ENCODE measurements at regions not wholly inside any gene's neighbourhood (a gene's known extent, or its start where the extent isn't known, plus 50 kb on each side); places are given as distances from the start of the nearest gene placed in this dataset.

- Mint-ChIP-seq H3K27me3 (ENCODE audit: unreplicated experiment) (no peaks in the 10 kb centered on the region), H3K27ac (ENCODE audit: unreplicated experiment) (no peak overlapping the region), H3K36me3 (ENCODE audit: low read depth, unreplicated experiment) (no peaks in the 10 kb centered on the region), H3K4me3 (ENCODE audit: unreplicated experiment) (no peak overlapping the region), H3K9me3 (ENCODE audit: unreplicated experiment) (no peaks in the 10 kb centered on the region), H3K4me1 (ENCODE audit: unreplicated experiment) (no peaks in the 10 kb centered on the region)
- TF ChIP-seq CTCF (IDR thresholded peaks at IDR 0.05; ENCODE audit: unreplicated experiment), result no peak
- no peak for DNase-seq (ENCODE audit: low spot score)
Measured at GRCh38 chr7:121562259-121562658, 166.2 kb upstream of the FAM3C start.

- H3K4me3 Mint-ChIP-seq (ENCODE audit: unreplicated experiment), result no peak overlapping the region
- H3K9me3 Mint-ChIP-seq (ENCODE audit: unreplicated experiment), result no peaks in the 10 kb centered on the region
- H3K4me1 Mint-ChIP-seq (ENCODE audit: unreplicated experiment), result no peaks in the 10 kb centered on the region
- H3K27me3 Mint-ChIP-seq (ENCODE audit: unreplicated experiment), result no peaks in the 10 kb centered on the region
- H3K36me3 Mint-ChIP-seq (ENCODE audit: low read depth, unreplicated experiment), result no peaks in the 10 kb centered on the region
- no peak for TF ChIP-seq CTCF (IDR thresholded peaks at IDR 0.05; ENCODE audit: unreplicated experiment)
- H3K27ac Mint-ChIP-seq (ENCODE audit: unreplicated experiment), result no peak overlapping the region
- no peak for DNase-seq (ENCODE audit: low spot score)
Measured at GRCh38 chr7:121561717-121562116, 165.6 kb upstream of the FAM3C start.

- no peak for TF ChIP-seq CTCF (IDR thresholded peaks at IDR 0.05; ENCODE audit: unreplicated experiment)
- no peak for DNase-seq (ENCODE audit: low spot score)
- no peaks in the 10 kb centered on the region for H3K9me3 Mint-ChIP-seq (ENCODE audit: unreplicated experiment)
- no peaks in the 10 kb centered on the region for H3K36me3 Mint-ChIP-seq (ENCODE audit: low read depth, unreplicated experiment)
- no peak overlapping the region for H3K4me3 Mint-ChIP-seq (ENCODE audit: unreplicated experiment)
- no peak overlapping the region for H3K27ac Mint-ChIP-seq (ENCODE audit: unreplicated experiment)
- H3K4me1 Mint-ChIP-seq (ENCODE audit: unreplicated experiment), result no peaks in the 10 kb centered on the region
- no peaks in the 10 kb centered on the region for H3K27me3 Mint-ChIP-seq (ENCODE audit: unreplicated experiment)
Measured at GRCh38 chr7:121560267-121560990, 164.3 kb upstream of the FAM3C start.

GRCh38 chr7:121558288-121558687, 162.2 kb upstream of the FAM3C start:
- TF ChIP-seq CTCF (IDR thresholded peaks at IDR 0.05; ENCODE audit: unreplicated experiment), result no peak
- DNase-seq (ENCODE audit: low spot score), result no peak
- no peaks in the 10 kb centered on the region for H3K36me3 Mint-ChIP-seq (ENCODE audit: low read depth, unreplicated experiment)
- no peaks in the 10 kb centered on the region for H3K27me3 Mint-ChIP-seq (ENCODE audit: unreplicated experiment)
- H3K27ac Mint-ChIP-seq (ENCODE audit: unreplicated experiment), result no peak overlapping the region
- H3K4me1 Mint-ChIP-seq (ENCODE audit: unreplicated experiment), result no peaks in the 10 kb centered on the region
- no peaks in the 10 kb centered on the region for H3K9me3 Mint-ChIP-seq (ENCODE audit: unreplicated experiment)
- no peak overlapping the region for H3K4me3 Mint-ChIP-seq (ENCODE audit: unreplicated experiment)

- H3K9me3 Mint-ChIP-seq (ENCODE audit: unreplicated experiment), result no peaks in the 10 kb centered on the region
- H3K27ac Mint-ChIP-seq (ENCODE audit: unreplicated experiment), result no peak overlapping the region
- TF ChIP-seq CTCF (IDR thresholded peaks at IDR 0.05; ENCODE audit: unreplicated experiment), result no peak
- H3K4me3 Mint-ChIP-seq (ENCODE audit: unreplicated experiment), result no peak overlapping the region
- no peaks in the 10 kb centered on the region for H3K4me1 Mint-ChIP-seq (ENCODE audit: unreplicated experiment)
- H3K36me3 Mint-ChIP-seq (ENCODE audit: low read depth, unreplicated experiment), result no peaks in the 10 kb centered on the region
- H3K27me3 Mint-ChIP-seq (ENCODE audit: unreplicated experiment), result no peaks in the 10 kb centered on the region
- DNase-seq (ENCODE audit: low spot score), result no peak
Measured at GRCh38 chr7:121557034-121557892, 161.2 kb upstream of the FAM3C start.

All from endothelial cell (in vitro differentiated cells).